ENCODE measurements at regions not wholly inside any gene's neighbourhood (a gene's known extent, or its start where the extent isn't known, plus 50 kb on each side); places are given as distances from the start of the nearest gene placed in this dataset.
"Not testable (repeated sequence)": the region's sequence is repeated elsewhere in the genome, so short reads cannot be mapped to it uniquely, and the experiment has no call there.

DNA sequence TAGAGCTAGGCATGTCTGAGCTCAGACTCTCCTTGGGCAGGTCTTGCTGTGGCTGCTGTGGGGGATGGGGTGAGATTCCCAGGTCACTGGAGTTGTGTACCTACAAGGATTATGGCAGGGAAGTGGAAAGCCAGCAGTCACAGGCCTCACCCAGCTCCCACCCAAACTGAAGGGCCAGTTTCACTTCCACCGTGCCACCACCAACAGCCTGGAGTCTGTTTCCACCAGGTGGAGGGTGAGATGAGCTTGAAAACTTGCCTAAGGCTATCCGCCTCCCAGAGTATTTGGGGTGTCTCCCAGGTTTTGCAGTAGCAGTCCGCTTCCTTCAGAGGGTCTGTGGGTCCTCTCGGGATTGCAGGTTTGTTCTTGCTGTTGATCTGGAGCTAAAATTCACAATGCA is 327.7 kb downstream of the PTPRC start:
- in situ Hi-C loops (cut with HindIII; ENCODE audit: low sequenced_read_pairs) = no loop called here

DNA sequence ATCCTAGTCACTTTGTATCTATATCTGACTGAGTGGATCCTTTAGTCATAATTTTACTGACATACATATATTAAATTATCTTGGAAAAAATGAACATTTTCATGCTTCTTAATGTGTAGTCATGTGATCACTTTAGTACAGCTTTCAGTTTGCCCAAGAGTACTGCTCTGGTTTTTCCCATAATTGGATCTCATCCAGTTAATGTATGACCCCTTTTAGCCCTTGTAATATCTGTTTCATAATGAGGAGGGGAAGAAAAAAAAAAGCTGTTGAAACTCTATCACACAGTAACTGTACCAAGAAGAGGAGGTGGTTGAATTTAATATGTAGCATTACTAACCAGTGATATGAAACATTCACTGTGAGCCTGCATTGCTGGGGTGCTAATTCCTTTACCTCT is 328.7 kb downstream of the PTPRC start:
- in situ Hi-C loops (cut with HindIII; ENCODE audit: low sequenced_read_pairs) = no loop called here

DNA sequence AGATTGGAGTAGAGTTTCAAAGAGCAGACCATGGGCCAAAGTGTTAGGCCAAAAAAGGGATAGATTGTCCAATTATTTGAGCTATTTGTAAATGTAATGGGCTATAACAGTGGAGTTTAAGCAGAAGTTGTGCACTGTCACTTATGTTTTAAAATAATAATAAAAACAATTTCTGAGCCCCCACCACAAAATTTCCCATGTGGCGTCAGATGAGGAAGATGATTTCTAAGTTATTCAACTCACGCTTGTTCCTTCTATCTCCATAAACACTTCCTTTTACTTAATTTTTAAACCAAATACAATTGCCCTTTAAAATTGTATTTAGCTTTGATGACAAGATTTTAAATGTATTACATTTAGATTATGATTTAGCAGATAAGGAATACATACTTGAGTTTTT is 330.0 kb downstream of the PTPRC start:
- in situ Hi-C loops (cut with HindIII; ENCODE audit: low sequenced_read_pairs) = no loop called here

DNA sequence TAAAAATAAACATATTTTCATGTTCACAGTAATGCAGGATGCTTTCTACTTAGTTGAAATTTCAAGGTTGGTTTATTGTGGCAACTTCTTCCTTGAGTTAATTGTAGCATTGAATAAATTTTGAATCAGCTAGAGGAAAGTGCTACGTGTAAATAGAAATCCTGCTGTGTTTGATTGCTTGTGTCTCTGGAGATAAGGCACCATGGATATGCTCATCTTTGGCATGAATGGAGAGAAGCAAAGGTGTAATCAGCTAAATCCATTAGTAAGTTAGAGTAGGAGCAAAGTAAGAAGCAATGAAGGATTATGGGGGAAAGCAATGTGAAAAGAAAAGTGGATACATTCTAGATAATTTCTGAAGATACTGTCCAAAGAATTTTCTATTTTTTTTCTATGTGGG is 331.1 kb downstream of the PTPRC start:
- in situ Hi-C loops (cut with HindIII; ENCODE audit: low sequenced_read_pairs) = no loop called here

DNA sequence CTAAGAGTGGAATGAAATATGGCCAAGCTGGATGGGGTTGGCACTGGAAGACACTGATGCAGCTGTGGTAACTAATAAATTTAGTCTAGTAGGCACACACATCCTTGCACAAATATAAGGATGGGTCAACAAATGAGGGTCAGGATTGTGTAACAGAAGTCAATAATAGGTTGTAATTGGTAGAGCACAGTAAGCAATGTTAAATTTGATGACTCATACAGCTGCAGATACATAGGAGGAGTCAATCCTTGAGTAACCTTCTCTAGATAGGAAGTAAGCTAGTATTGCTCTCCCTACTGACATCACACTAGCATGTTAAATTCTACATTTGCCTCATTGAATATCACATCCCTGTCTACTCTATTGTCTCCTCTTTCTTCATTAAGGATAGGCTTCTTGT is 332.1 kb downstream of the PTPRC start:
- in situ Hi-C loops (cut with HindIII; ENCODE audit: low sequenced_read_pairs) = no loop called here

DNA sequence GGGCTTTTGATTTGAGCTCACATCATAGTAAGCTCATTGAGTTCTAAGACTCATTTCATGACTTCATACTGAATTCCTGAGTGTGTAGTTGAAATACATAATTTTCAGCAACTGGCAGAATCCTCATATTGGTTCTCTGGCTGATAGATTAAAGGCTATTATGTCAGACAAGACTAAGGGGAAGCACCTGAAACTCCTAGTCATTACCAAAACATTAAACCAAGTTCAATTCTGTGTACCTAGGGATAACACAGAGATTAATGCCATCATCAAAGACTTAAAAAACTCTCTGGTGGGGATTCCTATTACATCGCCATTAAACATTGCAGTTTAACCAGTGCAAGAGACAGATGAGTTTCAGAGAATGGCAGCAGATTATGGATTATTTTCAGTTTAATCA is 339.1 kb downstream of the PTPRC start:
- in situ Hi-C loops (cut with HindIII; ENCODE audit: low sequenced_read_pairs) = no loop called here

DNA sequence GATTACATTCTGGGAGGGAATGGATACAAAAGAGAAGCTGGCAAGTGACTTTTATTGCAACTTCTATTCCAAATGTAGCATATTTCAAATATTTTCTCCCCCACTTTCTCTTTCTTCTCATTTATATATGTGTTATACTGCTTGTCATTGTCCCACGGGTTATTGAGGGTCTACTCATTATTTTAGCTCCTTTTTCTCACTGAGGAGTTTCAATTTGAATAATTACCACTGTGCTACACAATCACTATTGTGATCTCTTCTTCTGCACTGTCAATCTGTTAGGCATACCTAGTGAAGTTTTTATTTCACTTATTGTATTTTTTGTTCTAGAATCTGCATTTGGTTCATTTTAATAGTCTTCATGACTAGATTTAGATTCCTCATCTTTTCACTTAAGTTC is 339.7 kb downstream of the PTPRC start:
- in situ Hi-C loops (cut with HindIII; ENCODE audit: low sequenced_read_pairs) = no loop called here

DNA sequence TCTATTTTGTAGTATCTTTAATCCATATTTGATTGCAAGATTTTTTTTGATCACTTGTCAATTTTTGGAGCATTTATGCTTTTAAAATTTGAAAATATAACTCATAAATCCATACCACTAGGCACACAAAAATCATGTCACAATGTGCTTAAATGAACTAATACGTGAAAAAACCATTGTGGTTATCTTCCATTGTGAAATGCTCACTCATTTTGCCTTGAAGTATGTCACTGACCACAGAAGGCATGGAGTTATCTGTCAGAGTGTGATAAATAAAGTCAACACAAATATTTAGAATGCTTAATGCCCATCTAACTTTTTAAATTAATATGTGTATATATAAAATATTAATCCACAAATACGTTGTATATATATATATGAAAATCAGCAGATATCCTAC is 347.2 kb downstream of the PTPRC start:
- in situ Hi-C loops (cut with HindIII; ENCODE audit: low sequenced_read_pairs) = no loop called here

DNA sequence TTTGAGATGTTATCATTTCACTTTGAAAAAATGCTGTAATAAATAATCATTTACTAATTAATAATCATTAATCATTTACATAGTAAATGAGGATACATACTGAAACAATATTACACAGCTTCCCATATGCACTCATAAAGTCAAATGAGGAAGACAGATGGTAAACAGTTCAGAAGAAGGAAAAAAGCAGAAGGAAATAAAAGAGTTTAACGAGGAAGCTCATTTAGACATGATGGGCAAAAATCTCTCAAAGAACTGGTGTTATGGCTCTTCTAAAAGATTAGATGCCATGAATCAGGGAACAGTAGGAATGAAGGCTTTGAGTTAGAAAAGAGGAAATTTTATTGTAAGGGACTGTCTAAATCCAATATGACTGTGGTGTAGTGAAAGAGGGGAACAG is 347.6 kb downstream of the PTPRC start:
- in situ Hi-C loops (cut with HindIII; ENCODE audit: low sequenced_read_pairs) = no loop called here

DNA sequence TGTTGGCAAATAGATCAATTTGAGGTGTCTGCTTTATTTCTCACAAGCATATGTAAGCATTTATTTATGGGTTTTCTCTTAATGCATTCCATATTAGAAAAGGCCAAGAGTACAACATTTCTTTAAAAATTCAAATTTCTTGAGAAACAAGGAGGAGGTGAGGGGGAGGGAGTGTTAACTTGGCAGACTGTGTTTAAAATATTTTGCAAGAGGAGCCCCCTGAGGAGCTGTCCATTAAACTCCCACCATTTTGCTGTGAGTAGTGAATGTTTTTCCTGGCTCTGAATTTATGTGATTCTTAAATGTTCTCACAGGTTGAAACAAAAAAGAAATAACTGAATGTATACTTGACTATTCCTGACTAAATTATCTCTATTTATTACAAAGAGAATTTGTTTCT is 363.8 kb downstream of the PTPRC start:
- in situ Hi-C loops (cut with HindIII; ENCODE audit: low sequenced_read_pairs) = no loop called here

DNA sequence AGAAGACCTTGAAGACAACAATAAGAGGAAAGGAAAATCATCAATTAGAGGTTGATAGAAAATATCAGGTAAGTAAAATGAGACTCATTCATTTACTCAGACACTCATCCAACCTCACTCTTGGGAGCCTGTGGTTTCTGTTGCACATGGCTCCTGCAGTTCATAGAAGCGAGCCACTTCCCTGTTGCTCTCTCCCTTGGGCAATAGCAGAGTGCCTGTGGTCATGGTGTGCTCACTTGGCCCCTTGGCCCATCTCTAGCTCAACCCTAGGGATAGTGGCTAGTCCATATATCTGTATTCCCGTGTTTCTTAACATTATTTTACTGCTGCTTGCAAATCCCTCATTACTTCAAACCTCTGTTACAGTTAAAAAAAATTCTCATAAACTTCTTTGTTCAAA is 368.6 kb downstream of the PTPRC start:
- in situ Hi-C loops (cut with HindIII; ENCODE audit: low sequenced_read_pairs) = no loop called here

DNA sequence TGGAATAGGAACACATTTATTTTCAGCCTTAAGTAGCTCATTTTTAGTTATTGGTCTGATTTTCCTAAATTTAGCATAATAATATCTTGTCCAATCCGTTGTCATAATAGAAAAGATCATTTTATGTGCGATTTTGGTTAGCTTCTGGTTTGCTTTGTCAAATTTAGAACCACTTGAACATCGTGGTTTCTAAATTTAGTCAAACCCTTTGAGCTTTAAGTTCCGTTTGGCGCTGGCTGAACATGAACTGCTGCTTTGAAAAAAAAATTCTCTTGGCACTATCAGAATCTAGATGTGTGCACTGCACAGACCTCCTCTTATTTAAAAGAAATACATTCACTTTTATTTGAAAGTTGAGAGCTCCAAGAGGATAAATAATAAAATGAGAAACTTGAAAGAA is 370.6 kb downstream of the PTPRC start:
- in situ Hi-C loops (cut with HindIII; ENCODE audit: low sequenced_read_pairs) = no loop called here

DNA sequence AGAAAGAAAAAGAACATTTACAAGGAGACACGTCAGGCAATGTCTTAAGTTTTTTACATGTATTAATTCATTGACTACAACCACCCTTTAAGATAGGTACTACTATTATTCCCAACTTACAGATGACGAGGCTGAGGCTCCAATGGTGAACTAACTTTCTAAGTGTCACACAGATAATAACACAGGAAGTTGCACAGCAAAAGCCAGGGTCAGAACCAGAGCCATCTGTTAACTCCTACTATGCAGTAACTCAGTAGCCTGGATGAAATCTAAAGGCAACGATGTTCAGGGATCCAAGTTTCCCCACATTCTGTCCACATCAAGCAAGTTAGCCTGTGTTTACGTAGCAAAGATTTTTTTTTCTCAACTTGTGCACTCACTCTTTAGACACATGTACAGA is 371.7 kb downstream of the PTPRC start:
- in situ Hi-C loops (cut with HindIII; ENCODE audit: low sequenced_read_pairs) = no loop called here

DNA sequence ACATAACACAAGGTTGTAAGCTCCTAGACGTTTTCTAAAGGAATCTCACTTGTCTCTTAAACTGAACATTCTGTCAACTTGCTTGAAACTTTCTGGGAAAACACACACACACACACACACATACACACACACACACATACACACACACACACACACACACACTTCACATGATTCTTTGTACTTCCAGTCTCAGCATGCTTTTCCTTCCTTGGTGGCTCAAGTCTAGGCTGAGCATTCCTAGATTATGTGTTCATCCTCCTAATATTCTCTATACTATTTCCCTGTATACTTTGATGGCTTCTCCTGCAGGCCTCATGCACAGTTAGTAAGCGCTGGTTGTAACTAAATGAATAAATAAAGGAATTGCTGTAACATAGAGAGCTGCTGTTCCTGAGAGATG is 372.1 kb downstream of the PTPRC start:
- in situ Hi-C loops (cut with HindIII; ENCODE audit: low sequenced_read_pairs) = no loop called here

DNA sequence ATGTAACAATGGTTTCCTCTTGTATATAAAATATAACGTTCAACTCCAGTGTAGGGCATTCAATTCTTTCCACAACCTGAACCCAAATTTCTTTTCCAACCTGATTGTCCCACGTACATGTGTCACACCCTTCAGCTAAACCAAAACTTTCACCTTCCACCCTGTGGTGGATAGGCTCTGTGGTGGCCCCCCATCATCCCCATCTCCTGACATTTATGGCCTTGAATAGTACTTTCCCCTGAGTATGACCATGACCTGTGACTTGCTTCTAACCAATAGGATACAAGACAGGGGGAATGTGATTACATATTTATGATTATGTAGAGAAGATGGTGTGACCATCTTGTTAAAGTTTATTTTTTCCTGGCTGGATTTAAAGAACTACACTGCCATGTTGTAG is 377.0 kb downstream of the PTPRC start:
- in situ Hi-C loops (cut with HindIII; ENCODE audit: low sequenced_read_pairs) = no loop called here

DNA sequence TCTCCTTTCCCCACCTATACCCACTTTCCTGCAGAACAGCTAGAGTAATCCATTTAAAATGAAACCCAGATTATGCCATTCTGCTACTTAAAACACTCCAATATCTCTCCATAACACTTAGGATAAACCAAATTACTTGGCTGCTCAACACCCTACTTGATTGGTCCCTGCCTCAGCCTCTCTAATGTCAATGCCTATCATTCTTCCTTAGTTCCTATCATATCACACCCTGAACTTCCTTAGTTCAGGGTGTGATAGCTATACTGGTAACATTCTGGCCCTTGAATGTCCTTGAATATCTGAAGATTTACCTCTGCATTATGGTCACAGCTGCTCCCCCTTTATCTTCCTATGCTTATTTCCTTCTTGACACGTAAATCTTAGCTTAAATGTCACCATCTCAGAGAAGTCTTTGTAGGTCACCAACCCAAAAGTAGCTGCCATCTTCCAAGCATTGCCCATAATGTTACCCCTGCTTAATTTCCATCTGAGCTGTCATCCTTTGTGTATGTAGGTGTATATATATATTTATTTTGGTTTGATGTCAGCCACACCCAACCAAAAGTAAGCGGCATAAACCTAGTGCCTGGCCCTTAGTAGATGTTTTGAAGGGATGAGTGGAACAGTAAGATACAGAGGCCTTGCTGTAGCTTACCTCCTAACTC is 379.8 kb downstream of the PTPRC start:
- in situ Hi-C loops (cut with HindIII; ENCODE audit: low sequenced_read_pairs) = no loop called here

DNA sequence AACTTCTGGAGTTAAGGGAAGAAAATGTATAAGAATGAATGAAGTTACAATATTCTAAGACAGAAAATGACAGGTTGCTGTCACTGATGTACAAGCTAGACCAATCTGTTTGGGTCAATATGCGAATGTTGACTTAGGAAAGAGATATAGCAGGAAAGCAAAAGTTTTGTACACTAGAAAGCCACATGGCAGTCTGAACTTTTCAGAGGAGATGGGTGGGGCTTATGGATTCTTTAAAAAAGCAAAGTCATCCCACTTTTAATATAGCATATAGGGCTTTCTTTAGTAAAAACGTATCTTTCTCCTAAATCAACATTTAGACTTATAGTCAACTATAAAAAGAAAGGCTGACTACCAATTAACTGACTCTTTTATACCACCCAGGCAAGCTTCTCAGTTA is 381.2 kb downstream of the PTPRC start:
- in situ Hi-C loops (cut with HindIII; ENCODE audit: low sequenced_read_pairs) = no loop called here

DNA sequence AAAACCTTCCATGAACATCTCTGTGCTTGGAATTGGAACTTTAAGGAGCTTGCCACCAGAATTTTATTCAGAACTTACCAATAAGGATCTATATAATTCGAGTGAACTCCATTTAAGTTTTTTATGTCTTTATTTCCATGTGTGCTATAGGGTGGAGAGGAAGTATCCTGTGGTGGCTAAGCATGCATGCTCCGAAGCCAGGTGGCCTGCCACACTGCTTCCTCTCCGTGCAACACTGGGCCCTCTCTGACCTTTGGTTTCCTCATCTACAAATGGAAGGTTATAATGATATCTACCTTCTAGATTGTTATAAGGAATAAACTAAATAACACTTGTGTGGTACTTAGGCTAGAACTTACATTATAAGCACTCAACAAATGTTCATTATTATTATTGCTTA is 382.1 kb downstream of the PTPRC start:
- in situ Hi-C loops (cut with HindIII; ENCODE audit: low sequenced_read_pairs) = no loop called here

DNA sequence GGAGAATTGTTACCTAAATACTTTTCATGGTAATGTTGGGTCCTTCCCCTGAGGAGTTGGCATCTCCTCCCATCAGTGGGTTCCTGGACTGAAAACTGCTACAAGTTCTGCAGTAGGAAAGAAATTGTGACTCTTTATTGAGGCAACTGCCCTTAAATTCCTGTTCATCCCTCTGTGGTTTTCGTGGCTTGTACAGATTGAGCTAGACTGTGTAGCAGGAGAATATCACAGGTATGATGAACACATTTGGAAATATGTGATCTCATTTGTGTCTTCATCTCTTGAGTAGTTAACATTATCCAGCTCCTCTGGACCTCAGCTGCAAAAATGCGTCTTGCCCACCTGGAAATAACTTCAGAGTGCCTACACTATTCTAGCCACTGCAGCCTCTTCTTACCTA is 390.6 kb downstream of the PTPRC start:
- in situ Hi-C loops (cut with HindIII; ENCODE audit: low sequenced_read_pairs) = no loop called here

DNA sequence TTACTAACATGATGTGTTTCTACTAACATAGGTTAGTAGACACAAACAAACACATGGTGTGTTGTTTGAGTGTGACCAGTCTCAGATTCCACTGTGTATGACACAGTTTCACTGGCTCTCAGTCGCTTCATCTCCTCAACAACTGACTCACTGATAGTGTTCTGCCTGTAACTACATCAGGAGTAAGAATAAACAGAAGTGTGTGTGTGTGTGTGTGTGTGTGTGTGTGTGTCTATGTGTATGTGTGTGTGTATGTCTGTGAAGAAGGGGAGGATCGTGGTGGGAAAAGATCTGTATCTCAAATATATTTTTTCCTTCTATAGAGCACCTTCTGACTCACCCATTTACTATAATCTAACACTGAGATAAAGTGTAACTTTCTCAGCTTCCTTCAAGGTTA is 391.0 kb downstream of the PTPRC start:
- in situ Hi-C loops (cut with HindIII; ENCODE audit: low sequenced_read_pairs) = no loop called here

DNA sequence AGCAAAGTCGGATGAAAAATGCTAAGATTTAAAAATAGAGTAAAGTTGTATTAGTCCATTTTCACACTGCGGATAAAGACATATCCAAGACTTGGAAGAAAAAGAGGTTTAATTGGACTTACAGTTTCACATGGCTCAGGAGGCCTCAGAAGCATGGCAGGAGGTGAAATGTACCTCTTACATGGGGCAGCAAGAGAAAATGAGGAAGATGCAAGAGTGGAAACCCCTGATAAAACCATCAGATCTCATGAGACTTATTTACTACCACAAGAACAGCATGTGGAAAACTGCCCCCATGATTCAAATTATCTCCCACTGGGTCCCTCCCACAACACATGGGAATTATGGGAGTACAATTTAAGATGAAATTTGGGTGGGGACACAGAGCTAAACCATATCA is 391.7 kb downstream of the PTPRC start:
- in situ Hi-C loops (cut with HindIII; ENCODE audit: low sequenced_read_pairs) = not testable (repeated sequence)

DNA sequence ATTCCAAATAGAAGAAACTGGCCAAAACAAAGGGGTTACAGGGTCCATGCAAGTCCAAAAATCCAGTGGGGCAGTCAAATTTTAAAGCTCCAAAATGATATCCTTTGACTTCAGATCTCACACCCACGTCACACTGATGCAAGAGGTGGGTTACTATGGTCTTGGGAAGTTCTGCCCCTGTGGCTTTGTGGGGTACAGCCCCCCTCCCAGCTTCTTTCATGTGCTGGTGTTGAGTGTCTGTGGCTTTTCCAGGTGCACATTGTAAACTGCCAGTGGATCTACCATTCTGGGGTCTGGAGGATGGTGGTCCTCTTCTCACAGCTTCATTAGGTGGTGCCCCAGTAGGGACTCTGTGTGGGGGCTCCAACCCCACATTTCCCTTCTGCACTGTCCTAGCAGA is 392.3 kb downstream of the PTPRC start:
- in situ Hi-C loops (cut with HindIII; ENCODE audit: low sequenced_read_pairs) = not testable (repeated sequence)

DNA sequence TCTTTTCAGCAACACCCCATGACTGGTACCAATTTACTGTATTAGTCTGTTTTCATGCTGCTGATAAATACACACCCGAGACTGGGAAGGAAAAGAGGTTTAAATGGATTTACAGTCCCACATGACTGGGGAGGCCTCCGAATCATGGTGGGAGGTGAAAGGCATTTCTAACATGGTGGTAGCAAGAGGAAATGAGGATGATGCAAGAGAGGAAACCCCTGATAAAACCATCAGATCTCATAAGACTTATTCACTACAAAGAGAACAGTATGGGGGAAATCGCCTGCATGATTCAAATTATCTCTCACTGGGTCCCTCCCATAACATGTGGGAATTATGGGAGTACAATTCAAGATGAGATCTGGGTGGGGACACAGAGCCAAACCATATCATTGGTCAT is 393.6 kb downstream of the PTPRC start:
- in situ Hi-C loops (cut with HindIII; ENCODE audit: low sequenced_read_pairs) = not testable (repeated sequence)

DNA sequence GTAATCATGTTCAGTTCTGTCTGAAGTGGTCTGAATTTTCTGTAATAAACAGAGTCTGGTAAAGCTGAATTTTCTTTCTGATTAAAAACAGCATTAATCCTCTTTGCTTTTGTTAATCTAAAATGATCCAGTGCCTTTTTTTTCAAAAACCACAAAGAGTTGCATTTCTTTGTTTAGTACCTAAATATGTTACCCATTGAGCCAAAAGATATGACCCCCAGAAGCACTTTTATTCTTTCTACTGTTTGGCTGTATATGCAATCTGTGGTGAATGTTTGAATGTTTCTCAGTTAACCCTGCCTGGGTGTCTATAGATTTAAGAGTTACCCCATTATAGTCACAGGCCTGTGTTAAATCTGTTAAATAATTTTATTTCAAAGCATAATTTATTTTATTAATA is 394.8 kb downstream of the PTPRC start:
- in situ Hi-C loops (cut with HindIII; ENCODE audit: low sequenced_read_pairs) = no loop called here
